ENCODE measurements at regions not wholly inside any gene's neighbourhood (a gene's known extent, or its start where the extent isn't known, plus 50 kb on each side); places are given as distances from the start of the nearest gene placed in this dataset.

- Mint-ChIP-seq H3K36me3 (ENCODE audit: insufficient read depth in 1 of 3, low read depth in 3 of 3) (no peaks in the 10 kb centered on the region), H3K27ac (no peak overlapping the region), H3K4me1 (no peaks in the 10 kb centered on the region), H3K27me3 (ENCODE audit: low read depth) (no peaks in the 10 kb centered on the region), H3K4me3 (no peak overlapping the region), H3K9me3 (no peaks in the 10 kb centered on the region)
- Histone ChIP-seq H2BK120ac (ENCODE audit: low read depth, low read length, poor library complexity, severe bottlenecking) (no peak overlapping the region), H2AK5ac (ENCODE audit: insufficient read length, low read length) (no peak overlapping the region), H3K79me1 (ENCODE audit: insufficient read depth, low read depth, low read length, poor library complexity, severe bottlenecking) (no peaks in the 10 kb centered on the region), H3K79me2 (ENCODE audit: insufficient read depth, low read length) (no peaks in the 10 kb centered on the region), H3K23me2 (ENCODE audit: insufficient read length, low read depth, low read length, poor library complexity, severe bottlenecking) (no peaks in the 10 kb centered on the region), H3K18ac (ENCODE audit: insufficient read length, low read depth, low read length) (no peak overlapping the region), H3K4me2 (ENCODE audit: insufficient read depth, insufficient read length, low read length) (no peak overlapping the region), H3K4me1 (ENCODE audit: insufficient read depth, low read length) (no peaks in the 10 kb centered on the region), H3K27me3 (ENCODE audit: insufficient read depth, low read length) (no peaks in the 10 kb centered on the region), H4K20me1 (ENCODE audit: control insufficient read depth, insufficient read depth, insufficient read length) (no peaks in the 10 kb centered on the region), H3T11ph (ENCODE audit: low read length) (no peak overlapping the region), H3K23ac (ENCODE audit: insufficient read length, low read depth, low read length) (no peak overlapping the region), H2BK5ac (ENCODE audit: insufficient read length, low read length) (no peak overlapping the region), H4K91ac (ENCODE audit: insufficient read length, low read depth, low read length) (no peak overlapping the region), H2BK20ac (ENCODE audit: low read depth, low read length, poor library complexity, severe bottlenecking) (no peak overlapping the region), H4K5ac (ENCODE audit: insufficient read length, low read depth, low read length) (no peak overlapping the region), H3K4ac (ENCODE audit: low read depth, low read length) (no peak overlapping the region), H3K14ac (ENCODE audit: insufficient read depth, low read length) (no peak overlapping the region), H4K8ac (replicated peaks; ENCODE audit: insufficient read length, low read depth, low read length) (no peak overlapping the region), H3K9me3 (ENCODE audit: control insufficient read depth, low read depth, low read length) (no peaks in the 10 kb centered on the region), H2AFZ (ENCODE audit: low read length) (no peak overlapping the region), H2BK12ac (ENCODE audit: insufficient read length, low read depth, low read length) (no peak overlapping the region), H2BK15ac (ENCODE audit: low read depth, low read length) (no peak overlapping the region), H3K56ac (ENCODE audit: insufficient read length, low read depth, low read length) (no peak overlapping the region), H3K27ac (ENCODE audit: insufficient read length, low read depth, low read length) (no peak overlapping the region), H3K9ac (ENCODE audit: extremely low read depth, insufficient read length, low read length) (no peak overlapping the region)
- no peak for TF ChIP-seq CTCF (conservative IDR thresholded peaks at IDR 0.05)
- no peak for DNase-seq
These were observed 2529.3 kb upstream of the PCDH20 start for GRCh38 chr13:63944911-63945310.
